ENCODE measurements at regions not wholly inside any gene's neighbourhood (a gene's known extent, or its start where the extent isn't known, plus 50 kb on each side); places are given as distances from the start of the nearest gene placed in this dataset.

GRCh38 chr11:95363164-95363563 is 132.2 kb upstream of the SESN3 start (continued):
- no peak for TF ChIP-seq SIN3A (conservative IDR thresholded peaks at IDR 0.05 in 1 of 2, IDR thresholded peaks at IDR 0.05 in 1 of 2; ENCODE audit: low read depth in 1 of 2, low read length in 2 of 2)
